ENCODE measurements at regions not wholly inside any gene's neighbourhood (a gene's known extent, or its start where the extent isn't known, plus 50 kb on each side); places are given as distances from the start of the nearest gene placed in this dataset.

DNA sequence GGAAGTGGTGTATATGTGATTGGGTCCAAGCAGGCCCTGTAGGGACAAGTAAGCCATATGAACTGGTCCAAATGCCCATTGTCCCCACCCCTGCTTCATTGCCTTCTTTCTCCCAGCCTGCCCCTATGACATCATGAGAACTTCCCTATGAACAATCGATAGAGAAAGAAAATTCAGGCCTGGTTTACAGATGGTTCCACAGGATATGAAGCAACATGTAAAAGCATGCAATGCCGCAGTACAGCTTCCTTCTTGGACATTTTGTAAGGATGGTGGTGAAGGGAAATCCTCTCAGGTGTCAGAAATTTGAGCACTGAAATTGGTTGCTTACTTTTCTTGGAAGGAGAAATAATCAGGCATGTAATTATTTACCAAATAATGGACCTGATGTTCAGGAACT, 581.7 kb downstream of the MRPL39 start:
- Histone ChIP-seq H3K4ac (replicated peaks; ENCODE audit: insufficient read length, low read depth, low read length) (no peak overlapping the region), H2AK5ac (ENCODE audit: low read depth, low read length) (no peak overlapping the region), H2AFZ (ENCODE audit: low read length) (no peak overlapping the region), H2BK12ac (ENCODE audit: low read depth, low read length) (no peak overlapping the region), H4K8ac (ENCODE audit: extremely low read depth, insufficient read depth, low read length) (no peak overlapping the region), H3K4me3 (ENCODE audit: extremely low read depth in 1 of 4, insufficient read depth in 2 of 4, low read depth in 3 of 4, low read length in 4 of 4) (no peak overlapping the region), H4K5ac (ENCODE audit: insufficient read length, low read depth, low read length) (no peak overlapping the region), H3K23me2 (ENCODE audit: low read depth, low read length) (no peaks in the 10 kb centered on the region; the same call in 1 of the 2 replicates), H3K27me3 (replicated peaks in 1 of 4; ENCODE audit: control insufficient read depth in 3 of 4, extremely low read depth in 1 of 4, insufficient read depth in 3 of 4, low read length in 3 of 4) (no peaks in the 10 kb centered on the region), H3K14ac (ENCODE audit: insufficient read length) (no peak overlapping the region), H3K79me2 (ENCODE audit: control insufficient read depth in 1 of 2, insufficient read depth in 2 of 2, low read length in 2 of 2) (no peaks in the 10 kb centered on the region), H2BK15ac (ENCODE audit: low read length) (no peak overlapping the region), H3K56ac (replicated peaks; ENCODE audit: insufficient read length, low read depth, low read length) (no peak overlapping the region), H3K4me1 (replicated peaks in 1 of 4; ENCODE audit: control insufficient read depth in 3 of 4, insufficient read depth in 4 of 4, low read length in 3 of 4) (no peaks in the 10 kb centered on the region), H3K18ac (ENCODE audit: extremely low read depth, low read length) (no peak overlapping the region), H2BK120ac (replicated peaks; ENCODE audit: low read depth, low read length) (no peak overlapping the region), H3K36me3 (ENCODE audit: control insufficient read depth in 2 of 4, insufficient read depth in 4 of 4, low read length in 3 of 4) (no peaks in the 10 kb centered on the region), H3K9ac (replicated peaks in 1 of 4; ENCODE audit: extremely low read depth in 1 of 4, low read depth in 3 of 4, low read length in 3 of 4) (no peak overlapping the region), H3K9me3 (ENCODE audit: insufficient read depth in 2 of 2, low read depth in 1 of 2, low read length in 1 of 2) (no peaks in the 10 kb centered on the region), H2BK5ac (ENCODE audit: low read depth, low read length) (no peak overlapping the region), H3K23ac (ENCODE audit: insufficient read length) (no peak overlapping the region), H3K4me2 (ENCODE audit: insufficient read depth in 1 of 2, low read depth in 2 of 2, low read length in 2 of 2) (no peak overlapping the region), H4K20me1 (replicated peaks in 1 of 2; ENCODE audit: control insufficient read depth in 1 of 2, insufficient read depth in 2 of 2, low read length in 2 of 2) (no peaks in the 10 kb centered on the region), H2BK20ac (ENCODE audit: low read length) (no peak overlapping the region), H3K79me1 (ENCODE audit: low read depth, low read length) (no peaks in the 10 kb centered on the region), H3K27ac (ENCODE audit: low read depth, low read length) (no peak overlapping the region), H4K91ac (replicated peaks; ENCODE audit: insufficient read length, low read length) (no peak overlapping the region)
- DNase-seq (ENCODE audit: low read depth in 1 of 2, low spot score in 2 of 2), result no peak
- WGBS, 2 experiments (ENCODE audit: extremely low coverage in 1 of 2, insufficient coverage in 1 of 2, insufficient read length in 1 of 2, insufficient replicate concordance in 2 of 2, low coverage in 1 of 2, low lambda C conversion rate in 2 of 2, missing lambda C conversion rate in 1 of 2), result 100% methylated on average over 2 of the region's 2 CpGs; no CpG with 5 or more reads in 1 of the 2 experiments
- FAIRE-seq, result no peak
- ChIA-PET POLR2A (ENCODE audit: partially characterized antibody) (no interaction called here), CTCF (ENCODE audit: partially characterized antibody) (no interaction called here)
- TF ChIP-seq KDM4A (IDR thresholded peaks at IDR 0.05; ENCODE audit: low read depth, low read length, severe bottlenecking), result no peak
- no peak for TF ChIP-seq SIX5 (IDR thresholded peaks at IDR 0.05; ENCODE audit: low read depth, low read length)
- no peak for TF ChIP-seq RAD21 (IDR thresholded peaks at IDR 0.05 in 1 of 2, conservative IDR thresholded peaks at IDR 0.05 in 1 of 2; ENCODE audit: low read depth in 2 of 2, low read length in 2 of 2)
- no peak for TF ChIP-seq JUND (IDR thresholded peaks at IDR 0.05; ENCODE audit: low read length)
- TF ChIP-seq POU5F1 (IDR thresholded peaks at IDR 0.05; ENCODE audit: low read depth, low read length), result no peak
- no peak for TF ChIP-seq EP300 (IDR thresholded peaks at IDR 0.05; ENCODE audit: borderline replicate concordance in 1 of 2, low read depth in 2 of 2, low read length in 2 of 2)
- no peak for TF ChIP-seq CBX8 (IDR thresholded peaks at IDR 0.05; ENCODE audit: borderline replicate concordance, low read depth, low read length)
- TF ChIP-seq SAP30 (IDR thresholded peaks at IDR 0.05; ENCODE audit: insufficient read depth, insufficient replicate concordance, low read length), result no peak
- TF ChIP-seq TCF12 (IDR thresholded peaks at IDR 0.05; ENCODE audit: low read depth, low read length), result no peak
